K562 (cell line): ENCODE measurements at regions not wholly inside any gene's neighbourhood (a gene's known extent, or its start where the extent isn't known, plus 50 kb on each side); places are given as distances from the start of the nearest gene placed in this dataset.

Source experiments
- ARID1B ChIP-seq: fragments of 450-650 bp; IDR thresholded peaks from 2 replicates; pipeline ENCODE4 v1.6.1; 2016; ENCODE audit warnings: antibody characterized with exemption, mild to moderate bottlenecking, inconsistent platforms
- CEBPG ChIP-seq, 3 experiments: fragments of 200-800 bp in 1 of 3; sonication (Bioruptor generic) in 1 of 3; sonication (generic) in 1 of 3; formaldehyde crosslinking in 1 of 3; IDR thresholded peaks in 2 of 3; conservative IDR thresholded peaks in 1 of 3; 2 replicates each; pipeline versions ENCODE4 v1.6.1 to v1.8.0; 2016 to 2022; ENCODE audit warnings: missing compliant biosample characterization in 2 of 3, missing genetic modification characterization in 2 of 3, mild to moderate bottlenecking in 1 of 3, missing genetic modification reagents in 1 of 3
- ELK3 ChIP-seq: fragments of 450-650 bp; formaldehyde crosslinking; IDR thresholded peaks from 2 replicates; pipeline ENCODE4 v1.4.0; 2020; ENCODE audit warnings: mild to moderate bottlenecking
- GABPB1 ChIP-seq: sonication (generic); formaldehyde crosslinking; IDR thresholded peaks from 2 replicates; pipeline ENCODE4 v1.8.0; 2022; ENCODE audit warnings: mild to moderate bottlenecking, missing genetic modification reagents
- IRF9 ChIP-seq: fragments of 450-650 bp; IDR thresholded peaks from 2 replicates; pipeline ENCODE4 v1.6.1; 2016; ENCODE audit warnings: missing biosample characterization, missing genetic modification characterization
- MITF ChIP-seq: IDR thresholded peaks from 2 replicates; pipeline ENCODE4 v1.6.1; 2014; ENCODE audit warnings: antibody characterized with exemption
- MXI1 ChIP-seq: IDR thresholded peaks from 2 replicates; pipeline ENCODE4 v1.6.1; 2011; ENCODE audit warnings: low read depth, mild to moderate bottlenecking, improper control_type of control experiment, low read length
- MYBL2 ChIP-seq, 2 experiments: fragments of 450-650 bp in 1 of 2; sonication (generic) in 1 of 2; formaldehyde crosslinking in 1 of 2; IDR thresholded peaks; 2 replicates each; pipeline versions ENCODE4 v1.6.1 to v1.8.1; 2017 to 2022; ENCODE audit warnings: borderline replicate concordance in 1 of 2, inconsistent platforms in 1 of 2, low read depth in 1 of 2, mild to moderate bottlenecking in 1 of 2, missing genetic modification reagents in 1 of 2, moderate library complexity in 1 of 2
- NFE2L1 ChIP-seq: fragments of 450-650 bp; IDR thresholded peaks from 2 replicates; pipeline ENCODE4 v1.6.1; 2016; ENCODE audit warnings: missing genetic modification characterization, low read depth, mild to moderate bottlenecking, missing compliant biosample characterization, moderate library complexity, borderline replicate concordance
- NR2F6 ChIP-seq: fragments of 450-650 bp; formaldehyde crosslinking; IDR thresholded peaks from 2 replicates; pipeline ENCODE4 v1.4.0; 2020; ENCODE audit warnings: mild to moderate bottlenecking
- PATZ1 ChIP-seq: fragments of 250-450 bp; sonication (Bioruptor Pico); IDR thresholded peaks from 2 replicates; pipeline ENCODE4 v1.5.0; 2020; ENCODE audit warnings: mild to moderate bottlenecking, borderline replicate concordance
- POLR2B ChIP-seq: fragments of 450-650 bp; IDR thresholded peaks from 2 replicates; pipeline ENCODE4 v1.6.1; 2018; ENCODE audit warnings: low read depth; ENCODE audit not compliant: partially characterized antibody
- RB1 ChIP-seq: fragments of 450-650 bp; IDR thresholded peaks from 2 replicates; pipeline ENCODE4 v1.6.1; 2017; ENCODE audit warnings: low read depth, mild to moderate bottlenecking
- SOX6 ChIP-seq: fragments of 450-650 bp; IDR thresholded peaks from 2 replicates; pipeline ENCODE4 v1.6.1; 2014; ENCODE audit warnings: mild to moderate bottlenecking
- TAL1 ChIP-seq: fragments of 450-650 bp; IDR thresholded peaks from 2 replicates; pipeline ENCODE4 v1.6.1; 2016; ENCODE audit warnings: mild to moderate bottlenecking
- THAP7 ChIP-seq: fragments of 250-450 bp; sonication (Bioruptor Pico); IDR thresholded peaks from 2 replicates; pipeline ENCODE4 v1.5.0; 2021
- ZNF133 ChIP-seq: fragments of 250-450 bp; sonication (Bioruptor Pico); IDR thresholded peaks from 2 replicates; pipeline ENCODE4 v1.4.0; 2020; ENCODE audit warnings: mild to moderate bottlenecking
- ZNF507 ChIP-seq: conservative IDR thresholded peaks from 2 replicates; pipeline ENCODE4 v1.6.1; 2017; ENCODE audit warnings: missing genetic modification characterization, missing compliant biosample characterization
- ZNF655 ChIP-seq: fragments of 250-450 bp; sonication (Bioruptor Pico); IDR thresholded peaks from 2 replicates; pipeline ENCODE4 v1.5.0; 2021

- peak; percentile 52; the same call in 1 of the 2 replicates for TF ChIP-seq CEBPG (CRISPR knock-in tag; IDR thresholded peaks at IDR 0.05)
- peak in 1 of 2 experiments; percentile 74; a peak in 1 of 4 replicates for TF ChIP-seq CEBPG (tag; conservative IDR thresholded peaks at IDR 0.05 in 1 of 2, IDR thresholded peaks at IDR 0.05 in 1 of 2)
- TF ChIP-seq MYBL2 (IDR thresholded peaks at IDR 0.05; ENCODE audit: low read depth), result peak; percentile 34; the same call in 1 of the 2 replicates
- TF ChIP-seq MYBL2 (CRISPR knock-in tag; IDR thresholded peaks at IDR 0.05; ENCODE audit: borderline replicate concordance), result no peak
- TF ChIP-seq POLR2B, result no peak
- TF ChIP-seq TAL1, result no peak
- TF ChIP-seq ZNF507 (tag), result no peak
- TF ChIP-seq IRF9, result peak; percentile 70
- TF ChIP-seq MXI1, result no peak
- TF ChIP-seq THAP7 (CRISPR knock-in tag), result peak; percentile 92
- peak; percentile 98 for TF ChIP-seq NR2F6
- peak; percentile 84 for TF ChIP-seq ZNF655 (CRISPR knock-in tag)
- peak; percentile 64; the same call in 1 of the 2 replicates for TF ChIP-seq RB1
- TF ChIP-seq SOX6, result peak; percentile 59; the same call in 1 of the 2 replicates
- no peak for TF ChIP-seq ARID1B
- TF ChIP-seq GABPB1 (CRISPR knock-in tag), result no peak
- TF ChIP-seq ZNF133 (CRISPR knock-in tag), result peak; percentile 93
- TF ChIP-seq NFE2L1 (tag), result no peak
- no peak for TF ChIP-seq PATZ1 (CRISPR knock-in tag)
- TF ChIP-seq MITF, result peak; percentile 89
- peak; percentile 44; the same call in 1 of the 2 replicates for TF ChIP-seq ELK3
Observed at GRCh38 chr22:22168190-22168940, 76.2 kb upstream of the VPREB1 start (continued).
